ENCODE measurements at regions not wholly inside any gene's neighbourhood (a gene's known extent, or its start where the extent isn't known, plus 50 kb on each side); places are given as distances from the start of the nearest gene placed in this dataset.

- no peak for TF ChIP-seq CTCF (IDR thresholded peaks at IDR 0.05; ENCODE audit: low read depth, low read length)
- no peak for TF ChIP-seq EZH2phosphoT487 (IDR thresholded peaks at IDR 0.05; ENCODE audit: low read depth)
These were observed 175.6 kb upstream of the MYLIP start for GRCh38 chr6:15953152-15953880.
